H9 (cell line): ENCODE measurements at regions not wholly inside any gene's neighbourhood (a gene's known extent, or its start where the extent isn't known, plus 50 kb on each side); places are given as distances from the start of the nearest gene placed in this dataset.

Source experiments
- DNase-seq: peaks from one replicate; pipeline ENCODE4 v3.0.0-alpha.2; 2017
- H2AFZ ChIP-seq: one replicate; pipeline ENCODE4 v1.6.1; 2013; ENCODE audit warnings: mild to moderate bottlenecking, low read length, control low read depth, moderate library complexity
- H2AK5ac ChIP-seq: 2 replicates; pipeline ENCODE4 v1.6.1; 2013; ENCODE audit warnings: low read length, control low read depth, mixed read lengths; ENCODE audit not compliant: insufficient read length
- H2BK120ac ChIP-seq: one replicate; pipeline ENCODE4 v1.6.1; 2013; ENCODE audit warnings: low read depth, mild to moderate bottlenecking, low read length, control low read depth, inconsistent platforms; ENCODE audit not compliant: poor library complexity, severe bottlenecking
- H2BK12ac ChIP-seq: 2 replicates; pipeline ENCODE4 v1.6.1; 2013; ENCODE audit warnings: low read length, control low read depth, mixed read lengths, low read depth; ENCODE audit not compliant: insufficient read length
- H2BK15ac ChIP-seq: 2 replicates; pipeline ENCODE4 v1.6.1; 2013; ENCODE audit warnings: low read depth, low read length, control low read depth
- H2BK20ac ChIP-seq: one replicate; pipeline ENCODE4 v1.6.1; 2013; ENCODE audit warnings: low read depth, mild to moderate bottlenecking, low read length, control low read depth, inconsistent platforms; ENCODE audit not compliant: poor library complexity, severe bottlenecking
- H2BK5ac ChIP-seq: 2 replicates; pipeline ENCODE4 v1.6.1; 2013; ENCODE audit warnings: low read length, control low read depth, mixed read lengths; ENCODE audit not compliant: insufficient read length
- H3K14ac ChIP-seq: 2 replicates; pipeline ENCODE4 v1.6.1; 2013; ENCODE audit warnings: low read length, control low read depth; ENCODE audit not compliant: insufficient read depth
- H3K18ac ChIP-seq: 2 replicates; pipeline ENCODE4 v1.6.1; 2013; ENCODE audit warnings: low read depth, mild to moderate bottlenecking, mixed read lengths, low read length, control low read depth; ENCODE audit not compliant: insufficient read length
- H3K23ac ChIP-seq: 2 replicates; pipeline ENCODE4 v1.6.1; 2013; ENCODE audit warnings: low read length, control low read depth, mixed read lengths, low read depth; ENCODE audit not compliant: insufficient read length
- H3K23me2 ChIP-seq: 2 replicates; pipeline ENCODE4 v1.6.1; 2013; ENCODE audit warnings: low read depth, mild to moderate bottlenecking, mixed read lengths, low read length, control low read depth; ENCODE audit not compliant: insufficient read length, poor library complexity, severe bottlenecking
- H3K27ac ChIP-seq: 2 replicates; pipeline ENCODE4 v1.5.1; 2013; ENCODE audit warnings: low read length, control low read depth, mixed read lengths, low read depth; ENCODE audit not compliant: insufficient read length
- H3K27me3 ChIP-seq: 2 replicates; pipeline ENCODE4 v1.6.1; 2013; ENCODE audit warnings: low read length, control low read depth, inconsistent platforms; ENCODE audit not compliant: insufficient read depth
- H3K4ac ChIP-seq: 2 replicates; pipeline ENCODE4 v1.6.1; 2013; ENCODE audit warnings: low read depth, mild to moderate bottlenecking, control low read depth, inconsistent platforms, low read length, moderate library complexity
- H3K4me1 ChIP-seq: 2 replicates; pipeline ENCODE4 v1.6.1; 2013; ENCODE audit warnings: low read length, control low read depth, inconsistent platforms; ENCODE audit not compliant: insufficient read depth
- H3K4me2 ChIP-seq: 2 replicates; pipeline ENCODE4 v1.6.1; 2013; ENCODE audit warnings: low read length, control low read depth, mixed read lengths; ENCODE audit not compliant: insufficient read length, insufficient read depth
- H3K56ac ChIP-seq: 2 replicates; pipeline ENCODE4 v1.6.1; 2013; ENCODE audit warnings: low read depth, mild to moderate bottlenecking, mixed read lengths, low read length, control low read depth; ENCODE audit not compliant: insufficient read length
- H3K79me1 ChIP-seq: 2 replicates; pipeline ENCODE4 v1.6.1; 2013; ENCODE audit warnings: low read depth, mild to moderate bottlenecking, moderate library complexity, low read length, control low read depth, inconsistent platforms; ENCODE audit not compliant: insufficient read depth, poor library complexity, severe bottlenecking
- H3K79me2 ChIP-seq: 2 replicates; pipeline ENCODE4 v1.6.1; 2013; ENCODE audit warnings: low read length, control low read depth, inconsistent platforms; ENCODE audit not compliant: insufficient read depth
- H3K9ac ChIP-seq: 2 replicates; pipeline ENCODE4 v1.6.1; 2013; ENCODE audit warnings: low read length, control low read depth, mixed read lengths; ENCODE audit not compliant: insufficient read length; ENCODE audit errors: extremely low read depth
- H3K9me3 ChIP-seq: one replicate; pipeline ENCODE4 v1.6.1; 2013; ENCODE audit warnings: low read depth, low read length, inconsistent platforms; ENCODE audit not compliant: control insufficient read depth
- H3T11ph ChIP-seq: one replicate; pipeline ENCODE4 v1.6.1; 2013; ENCODE audit warnings: mild to moderate bottlenecking, low read length, control low read depth, inconsistent platforms
- H4K20me1 ChIP-seq: one replicate; pipeline ENCODE4 v1.6.1; 2013; ENCODE audit not compliant: control insufficient read depth, insufficient read length, insufficient read depth
- H4K5ac ChIP-seq: 2 replicates; pipeline ENCODE4 v1.6.1; 2013; ENCODE audit warnings: low read depth, mild to moderate bottlenecking, mixed read lengths, low read length, control low read depth; ENCODE audit not compliant: insufficient read length
- H4K8ac ChIP-seq: replicated peaks from 2 replicates; pipeline ENCODE4 v1.6.1; 2013; ENCODE audit warnings: low read length, control low read depth, mixed read lengths, low read depth; ENCODE audit not compliant: insufficient read length
- H4K91ac ChIP-seq: 2 replicates; pipeline ENCODE4 v1.6.1; 2013; ENCODE audit warnings: low read depth, mild to moderate bottlenecking, moderate library complexity, mixed read lengths, low read length, control low read depth; ENCODE audit not compliant: insufficient read length
- H3K27ac Mint-ChIP-seq, 3 experiments: 2 replicates in 2 of 3; 3 replicates in 1 of 3; pipeline ENCODE4 v1.8.0; 2020 to 2021; ENCODE audit warnings: mixed read lengths in 3 of 3, mild to moderate bottlenecking in 1 of 3, moderate library complexity in 1 of 3
- H3K27me3 Mint-ChIP-seq: 2 replicates; pipeline ENCODE4 v1.8.0; 2021; ENCODE audit warnings: low read depth, mild to moderate bottlenecking, moderate library complexity, mixed read lengths
- H3K36me3 Mint-ChIP-seq, 3 experiments: 2 replicates in 2 of 3; 3 replicates in 1 of 3; pipeline ENCODE4 v1.8.0; 2020 to 2021; ENCODE audit warnings: low read depth in 3 of 3, mixed read lengths in 3 of 3; ENCODE audit not compliant: insufficient read depth in 1 of 3
- H3K4me1 Mint-ChIP-seq, 2 experiments: 2 replicates each; pipeline ENCODE4 v1.8.0; 2020; ENCODE audit warnings: mixed read lengths in 2 of 2
- H3K4me3 Mint-ChIP-seq, 2 experiments: 2 replicates in 1 of 2; 3 replicates in 1 of 2; pipeline ENCODE4 v1.8.0; 2020 to 2021; ENCODE audit warnings: mild to moderate bottlenecking in 2 of 2, mixed read lengths in 2 of 2, moderate library complexity in 1 of 2
- H3K9me3 Mint-ChIP-seq, 2 experiments: 2 replicates in 1 of 2; 3 replicates in 1 of 2; pipeline ENCODE4 v1.8.0; 2020; ENCODE audit warnings: mild to moderate bottlenecking in 2 of 2, mixed read lengths in 2 of 2, moderate library complexity in 1 of 2
- WGBS: extraction: QIAGEN DNeasy Blood & Tissue Kit; methylation state at CpG from one replicate; pipeline ENCODE4 v1.1.7; 2013; ENCODE audit warnings: missing lambda C conversion rate, low lambda C conversion rate, mixed read lengths; ENCODE audit not compliant: insufficient read length; ENCODE audit errors: extremely low coverage; 5-methylcytosine and 5-hydroxymethylcytosine counted together
- TF ChIP-seq, protein P1 (sequence below): fragments of 200-600 bp; sonication (generic); conservative IDR thresholded peaks from 3 replicates; pipeline ENCODE4 v1.8.0; 2021; ENCODE audit warnings: antibody characterized with exemption, mild to moderate bottlenecking

DNA sequence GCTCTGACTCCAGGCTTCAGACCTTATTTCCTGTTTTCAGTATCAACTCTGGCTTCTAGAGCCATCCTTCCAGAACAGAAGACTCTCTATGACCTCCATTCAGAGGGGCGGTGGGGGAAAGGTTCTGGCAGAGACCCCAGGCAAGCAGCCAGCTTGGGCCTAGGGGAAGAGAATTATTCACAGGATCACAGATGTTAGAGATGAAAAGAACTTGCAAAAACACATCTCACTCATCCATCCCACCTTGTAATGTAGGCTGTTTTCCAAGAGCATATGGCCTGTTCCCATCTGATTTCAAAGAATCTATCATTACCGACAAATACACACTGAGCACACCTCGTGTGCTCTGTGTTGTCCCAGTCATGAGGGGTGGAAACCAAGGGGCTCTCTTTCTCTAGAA, 131.9 kb downstream of the GRIN2B start:
- H2BK15ac ChIP-seq = no peak overlapping the region
- no peak overlapping the region for H2BK20ac ChIP-seq
- H3K4me2 ChIP-seq = no peak overlapping the region
- no peak overlapping the region for H2AFZ ChIP-seq
- H3K9ac ChIP-seq = no peak overlapping the region
- H3K56ac ChIP-seq = no peak overlapping the region
- Mint-ChIP-seq H3K4me3 (no peak overlapping the region), H3K4me1 (peaks cover 5 to 18% of the 10 kb centered on the region in 2 experiments), H3K27ac (0 out of 7 replicates have a peak overlapping the region, but pooled peaks of 1 of the 3 experiments have one; percentile 4), H3K36me3 (peaks cover 0 to 2% (median 0%) of the 10 kb centered on the region in 3 experiments; a peak in 2 of 7 replicates), H3K27me3 (peaks cover 17% of the 10 kb centered on the region), H3K9me3 (no peaks in the 10 kb centered on the region)
- H4K91ac ChIP-seq = no peak overlapping the region
- no peak overlapping the region for H3K27ac ChIP-seq
- H4K8ac ChIP-seq = no peak overlapping the region
- H2BK120ac ChIP-seq = no peak overlapping the region
- no peak overlapping the region for H3K14ac ChIP-seq
- H3K18ac ChIP-seq = no peak overlapping the region
- no peaks in the 10 kb centered on the region for H3K23me2 ChIP-seq
- H3K79me1 ChIP-seq = no peaks in the 10 kb centered on the region
- no peaks in the 10 kb centered on the region for H3K27me3 ChIP-seq
- H3K23ac ChIP-seq = no peak overlapping the region
- H3K9me3 ChIP-seq = no peaks in the 10 kb centered on the region
- H3K4me1 ChIP-seq = no peaks in the 10 kb centered on the region
- H3K79me2 ChIP-seq = no peaks in the 10 kb centered on the region
- H2BK5ac ChIP-seq = no peak overlapping the region
- no peak overlapping the region for H3K4ac ChIP-seq
- H4K5ac ChIP-seq = no peak overlapping the region
- no CpG with 5 or more reads among the region's 3 CpGs for WGBS
- TF ChIP-seq, protein P1, sequence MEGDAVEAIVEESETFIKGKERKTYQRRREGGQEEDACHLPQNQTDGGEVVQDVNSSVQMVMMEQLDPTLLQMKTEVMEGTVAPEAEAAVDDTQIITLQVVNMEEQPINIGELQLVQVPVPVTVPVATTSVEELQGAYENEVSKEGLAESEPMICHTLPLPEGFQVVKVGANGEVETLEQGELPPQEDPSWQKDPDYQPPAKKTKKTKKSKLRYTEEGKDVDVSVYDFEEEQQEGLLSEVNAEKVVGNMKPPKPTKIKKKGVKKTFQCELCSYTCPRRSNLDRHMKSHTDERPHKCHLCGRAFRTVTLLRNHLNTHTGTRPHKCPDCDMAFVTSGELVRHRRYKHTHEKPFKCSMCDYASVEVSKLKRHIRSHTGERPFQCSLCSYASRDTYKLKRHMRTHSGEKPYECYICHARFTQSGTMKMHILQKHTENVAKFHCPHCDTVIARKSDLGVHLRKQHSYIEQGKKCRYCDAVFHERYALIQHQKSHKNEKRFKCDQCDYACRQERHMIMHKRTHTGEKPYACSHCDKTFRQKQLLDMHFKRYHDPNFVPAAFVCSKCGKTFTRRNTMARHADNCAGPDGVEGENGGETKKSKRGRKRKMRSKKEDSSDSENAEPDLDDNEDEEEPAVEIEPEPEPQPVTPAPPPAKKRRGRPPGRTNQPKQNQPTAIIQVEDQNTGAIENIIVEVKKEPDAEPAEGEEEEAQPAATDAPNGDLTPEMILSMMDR = no peak
- H2AK5ac ChIP-seq = no peak overlapping the region
- no peak for DNase-seq
- H3T11ph ChIP-seq = no peak overlapping the region
- no peak overlapping the region for H2BK12ac ChIP-seq
- H4K20me1 ChIP-seq = no peaks in the 10 kb centered on the region
